ENCODE measurements at regions not wholly inside any gene's neighbourhood (a gene's known extent, or its start where the extent isn't known, plus 50 kb on each side); places are given as distances from the start of the nearest gene placed in this dataset.

- intact Hi-C loops (cut with DNase I) = loop anchor here (10.0 kb wide), 1 partner anchor 372 kb away; no protein-coding TSS in a partner anchor
- 28% methylated on average over 5 of the region's 5 CpGs for whole genome bisulfite sequencing, 2 donors
- H3K9me3 ChIP-seq = no peaks in the 10 kb centered on the region
- H3K27me3 ChIP-seq = no peaks in the 10 kb centered on the region
- no peak overlapping the region for H3K27ac ChIP-seq
- TF ChIP-seq POLR2A (IDR thresholded peaks at IDR 0.05) (no peak), CTCF (IDR thresholded peaks at IDR 0.05) (peak in 5 of 6 experiments; percentile 16 to 82 (median 58))
- H3K4me1 ChIP-seq = peaks cover 0 to 5% of the 10 kb centered on the region in 2 donors
- H3K36me3 ChIP-seq = no peaks in the 10 kb centered on the region
- peak; percentile 60 to 65 for DNase-seq
- no peak overlapping the region for H3K4me3 ChIP-seq (replicated peaks in 1 of 3)
Observed at GRCh38 chr17:34146440-34147043, 108.5 kb upstream of the CCL2 start.

GRCh38 chr17:34151102-34151501, 104.0 kb upstream of the CCL2 start:
- no peak for DNase-seq
- Histone ChIP-seq H3K9me3 (no peaks in the 10 kb centered on the region), H3K27ac (no peak overlapping the region), H3K4me3 (replicated peaks in 1 of 3) (no peak overlapping the region), H3K4me1 (no peaks in the 10 kb centered on the region), H3K27me3 (peaks cover 2% of the 10 kb centered on the region), H3K36me3 (no peaks in the 10 kb centered on the region)
- TF ChIP-seq POLR2A (IDR thresholded peaks at IDR 0.05) (no peak), CTCF (IDR thresholded peaks at IDR 0.05) (no peak)
- 56 to 63% methylated on average over 2 of the region's 2 CpGs for WGBS, 2 donors
- intact Hi-C loops (cut with DNase I) = no loop called here

DNA sequence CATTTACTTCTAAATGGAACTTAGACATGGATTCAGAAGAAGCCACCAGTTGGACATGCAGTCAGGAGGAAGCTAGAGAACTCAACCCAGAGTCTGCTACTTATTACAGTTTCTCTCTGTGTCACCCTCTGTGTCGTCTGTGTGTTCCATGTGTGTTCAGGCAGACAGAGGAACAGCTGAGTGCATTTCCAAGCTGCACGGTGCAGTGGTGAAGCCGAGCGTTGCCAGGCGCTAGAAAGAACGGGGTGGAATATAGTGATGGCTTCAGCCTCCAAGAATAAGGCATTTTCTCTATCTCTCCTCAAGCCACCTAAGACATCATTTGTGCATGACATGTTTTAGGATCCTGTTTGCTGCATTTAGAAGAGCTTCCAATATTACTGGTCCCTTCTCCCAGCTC, 101.1 kb upstream of the CCL2 start:
- Histone ChIP-seq H3K36me3 (no peaks in the 10 kb centered on the region), H3K27ac (no peak overlapping the region), H3K9me3 (no peaks in the 10 kb centered on the region), H3K27me3 (peaks cover 4% of the 10 kb centered on the region), H3K4me3 (replicated peaks in 1 of 3) (no peak overlapping the region), H3K4me1 (peaks cover 0 to 5% of the 10 kb centered on the region in 2 donors)
- WGBS, 2 donors = 31 to 56% methylated on average over 6 of the region's 6 CpGs
- intact Hi-C loops (cut with DNase I) = no loop called here
- no peak for DNase-seq
- TF ChIP-seq POLR2A (IDR thresholded peaks at IDR 0.05) (no peak), CTCF (IDR thresholded peaks at IDR 0.05) (no peak)

DNA sequence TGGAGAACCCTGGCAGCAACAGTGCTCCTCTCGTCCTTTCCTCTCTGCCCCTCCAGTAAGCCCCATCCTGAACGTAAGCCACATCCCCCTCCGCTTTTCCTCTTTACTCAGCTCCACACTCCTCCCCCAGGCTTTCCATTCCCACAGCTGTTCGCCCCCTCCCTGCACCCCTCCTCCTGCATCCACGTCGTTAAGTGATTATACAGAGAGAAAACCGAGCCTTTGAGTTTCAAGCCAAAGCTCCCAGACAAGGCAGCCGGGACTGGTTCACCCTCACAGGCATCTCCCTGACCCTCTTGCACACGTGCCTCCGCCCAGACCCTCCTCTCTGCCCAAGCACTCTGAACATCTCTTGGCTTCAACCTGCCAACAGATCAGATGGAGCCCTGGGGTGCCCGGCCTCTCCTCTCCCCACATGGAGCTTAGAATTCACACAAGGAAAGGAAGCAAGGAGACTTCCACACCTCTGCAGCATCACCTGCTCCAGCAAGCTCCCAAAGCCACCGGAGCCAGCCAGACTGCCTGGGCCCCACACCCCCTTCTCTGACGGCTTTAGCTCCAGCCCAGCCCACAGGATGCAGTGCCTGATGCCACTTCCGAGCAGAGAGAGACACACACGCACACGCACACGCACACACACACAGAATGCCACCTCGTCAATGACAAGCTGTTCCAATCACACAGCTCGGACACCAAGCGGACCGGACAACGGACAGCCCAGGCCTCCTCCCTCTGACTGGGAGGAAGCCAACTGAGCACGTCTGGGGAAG, 99.9 kb upstream of the CCL2 start:
- H3K27ac ChIP-seq = no peak overlapping the region
- intact Hi-C loops (cut with DNase I) = no loop called here
- H3K36me3 ChIP-seq = no peaks in the 10 kb centered on the region
- 20 to 24% methylated on average over 15 to 18 of the region's 23 CpGs for WGBS, 2 donors
- DNase-seq = no peak
- peaks cover 4% of the 10 kb centered on the region for H3K27me3 ChIP-seq
- TF ChIP-seq CTCF (IDR thresholded peaks at IDR 0.05) (no peak), POLR2A (IDR thresholded peaks at IDR 0.05) (no peak)
- H3K4me1 ChIP-seq = peaks cover 0 to 5% of the 10 kb centered on the region in 2 donors
- H3K4me3 ChIP-seq (replicated peaks in 1 of 3) = no peak overlapping the region
- H3K9me3 ChIP-seq = no peaks in the 10 kb centered on the region

- H3K4me1 ChIP-seq = peaks cover 0 to 5% of the 10 kb centered on the region in 2 donors
- H3K9me3 ChIP-seq = no peaks in the 10 kb centered on the region
- H3K27ac ChIP-seq = no peak overlapping the region
- intact Hi-C loops (cut with DNase I) = no loop called here
- TF ChIP-seq POLR2A (IDR thresholded peaks at IDR 0.05) (no peak), CTCF (IDR thresholded peaks at IDR 0.05) (no peak)
- DNase-seq = no peak
- WGBS, 2 donors = 84 to 98% methylated on average over 4 to 7 of the region's 7 CpGs
- H3K36me3 ChIP-seq = no peaks in the 10 kb centered on the region
- no peak overlapping the region for H3K4me3 ChIP-seq (replicated peaks in 1 of 3)
- H3K27me3 ChIP-seq = peaks cover 4% of the 10 kb centered on the region
Observed at GRCh38 chr17:34155947-34156346, 99.1 kb upstream of the CCL2 start.
